ENCODE measurements at regions not wholly inside any gene's neighbourhood (a gene's known extent, or its start where the extent isn't known, plus 50 kb on each side); places are given as distances from the start of the nearest gene placed in this dataset.
A peak's percentile ranks its signal among the peaks of the same experiment; 100 is the strongest.
"Not testable (repeated sequence)": the region's sequence is repeated elsewhere in the genome, so short reads cannot be mapped to it uniquely, and the experiment has no call there.

DNA sequence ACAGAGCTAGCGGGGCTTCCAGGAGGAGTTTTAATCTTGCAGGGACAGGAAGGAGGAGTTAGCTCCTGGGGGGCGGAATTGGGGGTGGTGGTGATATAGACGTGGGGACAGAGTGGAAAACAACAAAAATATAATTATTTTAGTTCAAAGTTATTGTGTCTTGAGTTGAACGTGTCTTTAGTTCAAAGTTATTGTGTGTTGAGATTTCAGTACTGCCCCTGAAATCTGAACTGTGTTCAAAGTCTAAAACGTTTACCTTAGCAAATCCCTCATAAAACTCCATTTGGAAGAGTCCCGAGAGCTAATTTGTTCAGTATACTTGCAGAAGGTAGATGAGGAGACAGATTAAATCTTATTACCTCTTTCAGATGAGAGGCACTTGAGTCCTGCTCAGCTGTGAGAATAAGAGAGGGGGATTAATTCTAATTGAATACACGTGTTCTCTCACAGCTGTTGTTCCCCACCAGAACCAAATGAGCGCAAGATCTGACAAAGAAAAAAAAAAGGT is 132.4 kb upstream of the ALDH3B2 start:
- H3K27ac ChIP-seq (ENCODE audit: low read depth, low read length); H3K9me3 Mint-ChIP-seq; H3K9me3 ChIP-seq (ENCODE audit: low read length); H3K4me3 ChIP-seq (ENCODE audit: low read length); DNase-seq; H3K27me3 ChIP-seq (ENCODE audit: insufficient read depth, low read length, poor library complexity, severe bottlenecking); H3K27me3 Mint-ChIP-seq; H3K36me3 ChIP-seq (ENCODE audit: insufficient read depth, low read length); H3K4me1 ChIP-seq (ENCODE audit: insufficient read depth, low read length); CTCF ChIA-PET; H3K36me3 Mint-ChIP-seq; POLR2A ChIA-PET: not testable (repeated sequence)
- Mint-ChIP-seq H3K27ac (peak overlapping the region in 5 of 8 donors; percentile 3 to 91 (median 80)), H3K4me1 (peaks cover 8 to 13% (median 11%) of the 10 kb centered on the region in 3 donors), H3K4me3 (peak overlapping the region; percentile 71 to 96 (median 95))

DNA sequence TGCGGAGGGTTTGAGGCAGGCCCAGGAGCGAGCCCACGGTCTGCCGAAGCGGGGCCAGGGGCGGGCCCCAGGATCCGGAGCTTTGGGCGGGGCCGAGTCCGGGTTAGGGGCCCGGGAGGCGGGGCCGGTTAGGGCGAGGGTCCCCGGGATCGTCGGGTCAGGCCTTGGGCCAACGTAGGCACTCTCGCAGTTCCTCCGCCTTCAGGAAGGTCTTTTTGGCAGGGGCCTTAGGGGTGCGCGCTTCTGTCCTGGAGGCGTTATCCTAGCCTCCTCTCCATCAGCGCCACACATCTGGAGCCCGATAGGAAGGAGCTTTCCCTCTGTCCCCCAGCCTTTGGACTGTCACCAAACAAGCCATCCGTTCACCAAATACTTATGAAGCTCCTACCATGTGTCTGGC is 131.8 kb upstream of the ALDH3B2 start:
- H3K27me3 Mint-ChIP-seq; H3K9me3 ChIP-seq (ENCODE audit: low read length); POLR2A ChIA-PET; H3K27me3 ChIP-seq (ENCODE audit: insufficient read depth, low read length, poor library complexity, severe bottlenecking); H3K4me1 ChIP-seq (ENCODE audit: insufficient read depth, low read length); H3K9me3 Mint-ChIP-seq; H3K36me3 ChIP-seq (ENCODE audit: insufficient read depth, low read length); CTCF ChIA-PET; DNase-seq; H3K36me3 Mint-ChIP-seq: not testable (repeated sequence)
- H3K4me3 Mint-ChIP-seq: peak overlapping the region; percentile 91 to 96 (median 95)
- H3K4me3 ChIP-seq (ENCODE audit: low read length): peak overlapping the region; percentile 53
- peak overlapping the region; percentile 3 to 99 (median 93) for H3K27ac Mint-ChIP-seq
- H3K27ac ChIP-seq (ENCODE audit: low read depth, low read length): peak overlapping the region; percentile 76
- H3K4me1 Mint-ChIP-seq: peaks cover 8 to 13% (median 11%) of the 10 kb centered on the region in 3 donors

DNA sequence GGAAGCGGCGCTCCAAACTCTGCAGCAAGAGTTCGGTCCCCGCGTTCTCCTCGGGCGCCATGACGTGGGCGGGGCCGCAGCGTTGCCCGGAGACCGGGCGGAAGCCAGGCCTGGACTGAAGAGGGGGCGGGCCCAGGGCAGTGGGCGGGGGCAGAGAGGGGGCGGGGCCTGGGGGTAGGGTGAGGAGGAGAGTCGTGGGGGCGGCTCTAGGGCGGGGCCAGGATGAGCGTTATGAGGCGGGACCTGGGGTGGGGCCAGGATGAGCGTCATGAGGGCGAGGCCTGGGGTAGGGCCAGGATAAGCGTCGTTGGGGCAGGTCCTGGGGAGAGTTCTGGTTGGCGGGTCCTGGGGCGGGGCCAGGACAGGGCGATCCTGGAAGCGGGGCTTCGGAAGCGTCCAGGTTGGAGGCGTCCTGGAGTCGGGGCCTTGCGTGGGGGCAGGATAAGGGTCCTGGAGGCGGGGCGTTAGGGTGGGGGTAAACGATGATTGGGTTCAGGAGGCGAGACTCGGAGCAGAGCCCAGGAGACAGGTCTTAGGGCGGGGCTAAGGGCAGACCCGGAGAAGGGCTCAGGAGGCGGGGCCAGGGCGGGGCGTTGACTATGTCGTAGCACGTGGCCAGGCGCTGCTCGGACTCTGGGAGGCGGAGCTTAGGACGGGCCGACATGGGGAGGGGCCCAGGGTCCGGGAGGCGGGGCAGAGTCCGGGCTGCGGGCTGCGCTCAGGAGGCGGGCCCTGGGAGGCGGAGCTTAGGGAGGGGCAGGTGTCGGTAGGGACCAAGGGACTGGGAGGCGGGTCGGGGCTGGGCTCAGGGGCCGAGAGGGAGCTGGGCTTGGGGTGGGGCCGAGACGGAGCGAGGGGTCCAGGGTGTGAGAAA is 131.1 kb upstream of the ALDH3B2 start:
- Mint-ChIP-seq H3K4me1 (peaks cover 8 to 13% (median 11%) of the 10 kb centered on the region in 3 donors), H3K4me3 (peak overlapping the region; percentile 91 to 96 (median 95)), H3K27ac (peak overlapping the region; percentile 95 to 99 (median 98))
- Histone ChIP-seq H3K27ac (ENCODE audit: low read depth, low read length) (peak overlapping the region; percentile 78), H3K4me3 (ENCODE audit: low read length) (peak overlapping the region; percentile 63)
- DNase-seq: peak; percentile 97 to 99 (median 98)
- H3K27me3 Mint-ChIP-seq; H3K36me3 ChIP-seq (ENCODE audit: insufficient read depth, low read length); H3K9me3 ChIP-seq (ENCODE audit: low read length); POLR2A ChIA-PET; H3K9me3 Mint-ChIP-seq; H3K27me3 ChIP-seq (ENCODE audit: insufficient read depth, low read length, poor library complexity, severe bottlenecking); H3K36me3 Mint-ChIP-seq; H3K4me1 ChIP-seq (ENCODE audit: insufficient read depth, low read length); CTCF ChIA-PET: not testable (repeated sequence)

DNA sequence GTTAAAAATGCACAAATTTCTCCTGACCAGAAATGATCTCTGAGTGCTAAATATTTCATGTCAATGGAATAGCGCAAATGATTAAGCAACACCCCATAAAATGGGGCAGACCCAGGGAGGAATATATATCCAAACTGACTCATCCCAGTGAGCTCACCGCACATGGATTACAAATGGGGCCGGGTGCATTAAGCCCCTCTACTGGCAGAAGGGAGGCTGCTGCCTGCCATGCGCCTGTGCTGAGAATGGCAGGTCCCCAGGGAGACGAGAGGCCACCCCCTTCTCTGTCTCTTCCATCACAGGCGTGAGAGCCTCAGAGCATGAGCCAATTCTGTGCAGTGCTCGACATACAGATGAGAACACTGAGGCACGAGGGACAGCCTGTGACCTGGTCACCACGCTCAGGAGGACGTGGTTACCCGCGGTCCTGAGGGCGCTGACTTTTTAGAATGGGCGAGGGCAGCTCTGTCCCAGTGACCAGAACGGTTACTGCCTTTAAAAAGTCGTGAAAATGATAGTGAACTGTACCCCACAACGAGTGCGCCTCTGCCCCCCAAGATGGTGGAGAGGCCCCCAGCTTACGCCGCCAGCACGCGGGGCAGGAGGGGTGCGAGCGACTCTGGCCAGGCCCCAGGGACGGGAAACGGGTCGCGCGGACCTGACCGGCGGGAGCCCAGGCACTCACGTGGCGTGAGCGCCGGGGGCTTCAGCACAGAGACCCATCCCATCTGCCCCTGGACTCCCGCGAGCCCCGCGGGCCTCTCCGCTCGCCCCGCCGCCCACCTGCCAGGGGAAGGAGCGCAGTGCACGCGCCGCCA is 130.2 kb upstream of the ALDH3B2 start:
- H3K27me3 ChIP-seq (ENCODE audit: insufficient read depth, low read length, poor library complexity, severe bottlenecking); H3K4me1 ChIP-seq (ENCODE audit: insufficient read depth, low read length); CTCF ChIA-PET; H3K27me3 Mint-ChIP-seq; H3K36me3 Mint-ChIP-seq; H3K9me3 Mint-ChIP-seq; POLR2A ChIA-PET; H3K9me3 ChIP-seq (ENCODE audit: low read length); H3K36me3 ChIP-seq (ENCODE audit: insufficient read depth, low read length): not testable (repeated sequence)
- Histone ChIP-seq H3K4me3 (ENCODE audit: low read length) (peak overlapping the region; percentile 63), H3K27ac (ENCODE audit: low read depth, low read length) (peak overlapping the region; percentile 78)
- Mint-ChIP-seq H3K4me3 (peak overlapping the region; percentile 91 to 96 (median 95)), H3K4me1 (peaks cover 8 to 13% (median 11%) of the 10 kb centered on the region in 3 donors), H3K27ac (peak overlapping the region; percentile 34 to 95 (median 83))
- peak in 1 of 5 donors; percentile 1 for DNase-seq

DNA sequence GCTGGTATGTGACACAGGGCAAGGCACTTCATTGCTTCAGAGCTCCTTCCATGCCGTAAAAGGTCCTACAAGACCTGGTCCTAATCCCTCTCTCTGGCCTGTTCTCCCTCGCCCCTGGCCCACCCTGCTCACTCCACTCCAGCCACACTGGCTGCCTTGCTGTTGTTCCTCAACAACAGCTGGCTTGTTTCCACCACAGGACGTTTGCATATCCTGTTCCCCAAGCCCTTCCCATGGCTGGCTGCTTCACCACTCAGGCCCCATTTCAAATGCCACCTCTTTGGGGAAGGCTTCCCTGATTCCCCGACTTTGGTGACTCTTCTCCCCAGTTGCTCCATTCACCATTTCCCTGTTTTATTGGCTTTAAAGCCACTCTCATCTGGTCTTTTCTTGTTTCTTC is 129.1 kb upstream of the ALDH3B2 start:
- H3K4me1 ChIP-seq (ENCODE audit: insufficient read depth, low read length); CTCF ChIA-PET; POLR2A ChIA-PET: not testable (repeated sequence)

DNA sequence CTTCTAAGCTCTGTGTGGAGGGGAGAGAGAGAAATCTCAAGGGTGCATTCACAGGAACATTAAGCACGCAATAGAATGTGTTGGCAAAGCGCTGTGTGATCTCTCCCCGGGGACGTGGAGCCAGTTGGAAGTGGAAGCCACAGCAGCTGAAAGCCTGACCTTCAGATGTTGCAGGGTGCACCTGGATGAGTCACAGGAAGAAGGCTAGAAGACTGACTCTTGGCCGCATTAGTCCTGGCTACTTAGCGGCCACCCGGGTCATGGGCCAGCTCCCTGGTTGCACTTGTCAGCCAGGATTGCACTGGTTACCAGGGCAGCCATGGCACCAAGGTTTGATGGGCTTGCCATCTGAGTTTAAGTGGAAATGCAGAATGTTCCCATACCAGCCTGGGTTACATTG is 128.6 kb upstream of the ALDH3B2 start:
- H3K27ac ChIP-seq (ENCODE audit: low read depth, low read length); H3K36me3 ChIP-seq (ENCODE audit: insufficient read depth, low read length); H3K9me3 ChIP-seq (ENCODE audit: low read length); H3K4me1 ChIP-seq (ENCODE audit: insufficient read depth, low read length); DNase-seq; CTCF ChIA-PET; H3K27me3 ChIP-seq (ENCODE audit: insufficient read depth, low read length, poor library complexity, severe bottlenecking); H3K9me3 Mint-ChIP-seq; H3K4me3 ChIP-seq (ENCODE audit: low read length); H3K36me3 Mint-ChIP-seq; H3K27ac Mint-ChIP-seq; POLR2A ChIA-PET; H3K27me3 Mint-ChIP-seq: not testable (repeated sequence)
- Mint-ChIP-seq H3K4me1 (peaks cover 8 to 13% (median 11%) of the 10 kb centered on the region in 3 donors), H3K4me3 (peak overlapping the region in 3 of 7 donors; percentile 12 to 95 (median 37))

More for the DNA sequence above, 129.1 kb upstream of the ALDH3B2 start:
- DNase-seq; H3K9me3 Mint-ChIP-seq; H3K36me3 Mint-ChIP-seq; H3K27me3 Mint-ChIP-seq; H3K27me3 ChIP-seq (ENCODE audit: insufficient read depth, low read length, poor library complexity, severe bottlenecking); H3K36me3 ChIP-seq (ENCODE audit: insufficient read depth, low read length); H3K27ac ChIP-seq (ENCODE audit: low read depth, low read length); H3K9me3 ChIP-seq (ENCODE audit: low read length); H3K4me3 ChIP-seq (ENCODE audit: low read length): not testable (repeated sequence)
- peak overlapping the region in 1 of 8 donors; percentile 90 for H3K27ac Mint-ChIP-seq
- H3K4me1 Mint-ChIP-seq: peaks cover 8 to 13% (median 11%) of the 10 kb centered on the region in 3 donors
- H3K4me3 Mint-ChIP-seq: peak overlapping the region in 6 of 7 donors; percentile 37 to 95 (median 55)

DNA sequence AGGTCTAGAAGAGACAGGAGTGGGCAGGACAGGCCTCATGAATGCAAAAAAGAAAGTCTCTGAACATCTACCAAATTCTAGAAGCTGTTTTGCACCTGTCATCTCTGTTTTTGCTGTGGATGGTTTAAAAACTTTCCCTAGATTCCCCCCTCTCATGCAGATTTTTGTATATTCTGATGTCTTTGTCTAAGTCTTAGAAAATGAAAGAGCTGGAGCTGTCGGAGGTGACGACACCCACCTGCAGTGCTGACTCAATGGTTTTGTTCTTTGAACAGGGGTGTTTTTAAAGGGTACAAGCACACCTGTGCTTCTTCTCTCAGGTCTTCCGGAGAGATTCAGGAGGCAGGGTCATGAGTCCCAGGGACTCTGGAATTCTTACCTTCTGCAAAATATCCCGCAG is 128.2 kb upstream of the ALDH3B2 start:
- CTCF ChIA-PET; H3K36me3 ChIP-seq (ENCODE audit: insufficient read depth, low read length); H3K27ac Mint-ChIP-seq; DNase-seq; H3K27ac ChIP-seq (ENCODE audit: low read depth, low read length); H3K9me3 ChIP-seq (ENCODE audit: low read length); H3K4me3 ChIP-seq (ENCODE audit: low read length); H3K27me3 ChIP-seq (ENCODE audit: insufficient read depth, low read length, poor library complexity, severe bottlenecking); H3K36me3 Mint-ChIP-seq; H3K4me1 ChIP-seq (ENCODE audit: insufficient read depth, low read length); POLR2A ChIA-PET; H3K27me3 Mint-ChIP-seq; H3K9me3 Mint-ChIP-seq: not testable (repeated sequence)
- Mint-ChIP-seq H3K4me3 (peak overlapping the region in 1 of 7 donors; percentile 77), H3K4me1 (peaks cover 9 to 13% (median 11%) of the 10 kb centered on the region in 3 donors)

DNA sequence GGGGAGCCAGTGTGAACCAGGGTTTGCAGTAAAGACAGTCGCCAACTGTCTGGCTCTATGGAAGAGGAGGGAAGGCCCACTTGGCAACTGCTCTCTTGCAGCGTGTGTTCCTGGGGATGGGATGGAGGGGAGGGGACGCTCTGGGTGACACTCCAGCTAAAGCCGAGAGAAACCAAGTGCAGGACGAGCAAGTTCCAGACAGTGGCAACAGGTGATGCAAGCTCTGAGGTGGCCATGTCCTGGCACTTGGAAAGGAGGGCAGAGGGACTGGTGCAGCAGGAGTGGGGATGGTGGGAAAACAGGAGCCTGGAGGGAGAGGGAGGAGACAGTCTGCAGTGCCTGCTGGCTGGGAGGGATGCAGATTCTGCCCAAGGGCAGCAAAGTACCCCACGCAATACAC is 127.0 kb upstream of the ALDH3B2 start:
- DNase-seq; H3K27ac ChIP-seq (ENCODE audit: low read depth, low read length); CTCF ChIA-PET; H3K27ac Mint-ChIP-seq; POLR2A ChIA-PET; H3K4me3 ChIP-seq (ENCODE audit: low read length); H3K27me3 Mint-ChIP-seq; H3K4me3 Mint-ChIP-seq; H3K36me3 ChIP-seq (ENCODE audit: insufficient read depth, low read length); H3K4me1 ChIP-seq (ENCODE audit: insufficient read depth, low read length); H3K27me3 ChIP-seq (ENCODE audit: insufficient read depth, low read length, poor library complexity, severe bottlenecking); H3K9me3 Mint-ChIP-seq; H3K36me3 Mint-ChIP-seq; H3K9me3 ChIP-seq (ENCODE audit: low read length): not testable (repeated sequence)
- peaks cover 8 to 11% (median 8%) of the 10 kb centered on the region in 3 donors for H3K4me1 Mint-ChIP-seq

Measured in CD8-positive, alpha-beta memory T cell (primary cell).